ENCODE measurements at regions not wholly inside any gene's neighbourhood (a gene's known extent, or its start where the extent isn't known, plus 50 kb on each side); places are given as distances from the start of the nearest gene placed in this dataset.

DNA sequence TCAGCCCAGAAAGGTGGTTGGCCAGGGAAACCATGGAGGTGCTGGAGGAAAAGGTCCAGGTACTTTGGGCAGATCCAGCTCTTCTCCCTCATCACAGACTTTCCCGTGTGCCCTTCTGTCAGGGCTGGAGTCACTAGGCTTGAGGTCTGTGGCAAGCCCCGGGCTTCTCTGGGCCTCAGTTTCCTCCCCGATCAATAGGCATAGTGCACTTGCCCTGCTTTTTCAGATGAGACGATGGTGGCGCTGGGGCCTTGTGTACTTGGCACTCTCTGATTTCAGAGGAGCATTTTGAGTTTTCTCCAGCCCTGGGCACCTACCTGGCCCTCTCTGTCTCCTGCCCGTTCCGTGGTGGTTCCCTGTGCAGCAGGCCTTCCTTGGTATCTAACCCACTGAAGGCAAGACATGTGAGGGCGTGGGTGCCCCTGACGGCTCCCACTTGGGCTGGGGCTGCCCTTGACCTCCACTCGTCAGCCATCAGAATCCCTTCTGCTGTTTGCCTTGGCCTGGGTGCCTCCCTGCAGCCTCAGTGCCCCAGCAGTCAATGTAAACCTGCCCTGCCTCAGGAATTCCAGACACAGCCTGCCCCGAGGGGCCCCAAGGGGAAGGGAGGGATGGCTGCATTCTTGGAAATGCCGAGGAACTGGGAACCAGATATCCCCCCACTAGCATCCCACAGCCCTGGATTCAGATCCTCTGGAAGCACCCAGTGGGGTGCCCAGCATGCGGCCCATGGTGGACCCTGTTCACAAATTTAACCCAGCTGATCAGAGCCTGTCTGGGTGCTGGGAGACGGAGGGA lies 66.3 kb upstream of the COL5A1 start:
- H3K27me3 ChIP-seq (ENCODE audit: control insufficient read depth, insufficient read depth, low read length): no peaks in the 10 kb centered on the region
- no peak overlapping the region for H3K4me3 ChIP-seq (ENCODE audit: low read depth, low read length)
- DNase-seq (ENCODE audit: low read depth, low spot score): no peak
- peaks cover 12% of the 10 kb centered on the region; the same call in 1 of the 2 replicates for H3K9me3 ChIP-seq (ENCODE audit: control insufficient read depth, insufficient read depth, low read length)
- POLR2A ChIA-PET: no interaction called here
- H3K27ac ChIP-seq (ENCODE audit: low read depth, low read length): no peak overlapping the region
- TF ChIP-seq, protein P1, sequence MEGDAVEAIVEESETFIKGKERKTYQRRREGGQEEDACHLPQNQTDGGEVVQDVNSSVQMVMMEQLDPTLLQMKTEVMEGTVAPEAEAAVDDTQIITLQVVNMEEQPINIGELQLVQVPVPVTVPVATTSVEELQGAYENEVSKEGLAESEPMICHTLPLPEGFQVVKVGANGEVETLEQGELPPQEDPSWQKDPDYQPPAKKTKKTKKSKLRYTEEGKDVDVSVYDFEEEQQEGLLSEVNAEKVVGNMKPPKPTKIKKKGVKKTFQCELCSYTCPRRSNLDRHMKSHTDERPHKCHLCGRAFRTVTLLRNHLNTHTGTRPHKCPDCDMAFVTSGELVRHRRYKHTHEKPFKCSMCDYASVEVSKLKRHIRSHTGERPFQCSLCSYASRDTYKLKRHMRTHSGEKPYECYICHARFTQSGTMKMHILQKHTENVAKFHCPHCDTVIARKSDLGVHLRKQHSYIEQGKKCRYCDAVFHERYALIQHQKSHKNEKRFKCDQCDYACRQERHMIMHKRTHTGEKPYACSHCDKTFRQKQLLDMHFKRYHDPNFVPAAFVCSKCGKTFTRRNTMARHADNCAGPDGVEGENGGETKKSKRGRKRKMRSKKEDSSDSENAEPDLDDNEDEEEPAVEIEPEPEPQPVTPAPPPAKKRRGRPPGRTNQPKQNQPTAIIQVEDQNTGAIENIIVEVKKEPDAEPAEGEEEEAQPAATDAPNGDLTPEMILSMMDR (IDR thresholded peaks at IDR 0.05; ENCODE audit: low read depth, low read length): no peak
- CTCF ChIA-PET: no interaction called here

- peaks cover 12% of the 10 kb centered on the region; the same call in 1 of the 2 replicates for H3K9me3 ChIP-seq (ENCODE audit: control insufficient read depth, insufficient read depth, low read length)
- H3K27me3 ChIP-seq (ENCODE audit: control insufficient read depth, insufficient read depth, low read length): no peaks in the 10 kb centered on the region
- POLR2A ChIA-PET: no interaction called here
- CTCF ChIA-PET: no interaction called here
- TF ChIP-seq, protein P1 (IDR thresholded peaks at IDR 0.05; ENCODE audit: low read depth, low read length): no peak
- no peak overlapping the region for H3K27ac ChIP-seq (ENCODE audit: low read depth, low read length)
- H3K4me3 ChIP-seq (ENCODE audit: low read depth, low read length): no peak overlapping the region
- DNase-seq (ENCODE audit: low read depth, low spot score): no peak
These were observed 65.8 kb upstream of the COL5A1 start for GRCh38 chr9:134575901-134576176.

GRCh38 chr9:134585021-134585561 lies 56.5 kb upstream of the COL5A1 start:
- DNase-seq (ENCODE audit: low read depth, low spot score): no peak
- ChIA-PET POLR2A (no interaction called here), CTCF (no interaction called here)
- no peak overlapping the region for H3K27ac ChIP-seq (ENCODE audit: low read depth, low read length)
- H3K4me3 ChIP-seq (ENCODE audit: low read depth, low read length): no peak overlapping the region
- H3K27me3 ChIP-seq (ENCODE audit: control insufficient read depth, insufficient read depth, low read length): no peaks in the 10 kb centered on the region
- no peaks in the 10 kb centered on the region; the same call in 1 of the 2 replicates for H3K9me3 ChIP-seq (ENCODE audit: control insufficient read depth, insufficient read depth, low read length)
- TF ChIP-seq, protein P1 (IDR thresholded peaks at IDR 0.05; ENCODE audit: low read depth, low read length): no peak

DNA sequence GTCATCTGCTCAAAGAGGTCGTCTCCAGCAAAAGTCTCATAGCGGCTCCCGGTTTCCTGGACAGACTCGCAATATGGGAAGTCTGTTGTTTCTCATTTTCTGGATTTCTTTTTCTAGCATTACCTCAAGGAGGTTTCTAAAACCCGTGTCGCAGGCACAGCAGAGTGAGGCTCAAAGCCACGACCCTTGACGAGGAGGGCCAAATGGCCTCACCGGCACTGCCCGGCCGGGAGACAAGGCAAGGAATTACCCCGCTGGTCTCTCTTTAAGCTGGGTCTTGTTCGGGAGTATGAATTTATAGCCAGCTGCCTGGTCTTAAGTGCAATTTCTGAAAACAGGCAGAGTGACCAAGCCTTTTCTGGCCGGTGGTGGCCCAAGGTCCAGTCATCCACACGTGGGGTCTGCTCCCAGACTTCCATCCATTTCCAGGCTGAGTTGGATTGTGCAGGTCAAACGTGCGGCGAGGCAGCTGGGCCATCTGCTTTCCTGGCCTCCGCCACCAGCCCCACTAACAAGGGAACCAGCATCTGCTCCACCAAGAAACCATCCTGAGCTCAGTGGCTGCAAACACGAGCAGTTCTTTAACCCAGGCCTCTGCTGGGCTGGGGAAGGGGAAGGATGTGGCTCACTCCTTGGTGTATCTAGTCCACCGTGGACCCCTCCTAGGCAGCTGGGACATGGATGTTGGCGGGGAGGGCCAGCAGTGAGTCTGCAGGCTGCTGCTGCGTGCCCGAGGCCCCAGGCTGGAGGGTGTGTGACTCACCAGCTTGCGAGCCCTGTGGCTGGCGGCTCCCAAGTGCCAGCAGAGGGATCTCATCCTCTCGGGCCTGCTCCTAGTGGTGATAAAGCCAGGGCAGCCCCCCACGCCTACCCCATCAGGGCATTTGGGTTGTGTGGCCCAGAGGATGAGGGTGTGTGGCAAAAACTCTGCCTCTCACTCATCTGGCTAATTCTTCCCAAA lies 55.6 kb upstream of the COL5A1 start:
- no peaks in the 10 kb centered on the region for H3K27me3 ChIP-seq (ENCODE audit: control insufficient read depth, insufficient read depth, low read length)
- no peaks in the 10 kb centered on the region; the same call in 1 of the 2 replicates for H3K9me3 ChIP-seq (ENCODE audit: control insufficient read depth, insufficient read depth, low read length)
- no peak overlapping the region for H3K4me3 ChIP-seq (ENCODE audit: low read depth, low read length)
- TF ChIP-seq, protein P1 (IDR thresholded peaks at IDR 0.05; ENCODE audit: low read depth, low read length): peak; percentile 47
- ChIA-PET POLR2A (interaction anchor here (0.8 to 1.2 kb wide), 2 partner anchors 15 to 57 kb away, joined by 4 to 5 read pairs; no protein-coding TSS in a partner anchor), CTCF (no interaction called here)
- no peak for DNase-seq (ENCODE audit: low read depth, low spot score)
- H3K27ac ChIP-seq (ENCODE audit: low read depth, low read length): no peak overlapping the region

Data from AG04450 (cell line).